GM18511 (cell line): ENCODE measurements at regions not wholly inside any gene's neighbourhood (a gene's known extent, or its start where the extent isn't known, plus 50 kb on each side); places are given as distances from the start of the nearest gene placed in this dataset.
"Not testable (repeated sequence)": the region's sequence is repeated elsewhere in the genome, so short reads cannot be mapped to it uniquely, and the experiment has no call there.

ENCODE experiments used
- ATAC-seq: cut with Tn5 transposase; IDR thresholded peaks from one replicate; pipeline ENCODE4 v1.9.1; 2021; ENCODE audit warnings: mild to moderate bottlenecking, moderate library complexity; ENCODE audit not compliant: unreplicated experiment

DNA sequence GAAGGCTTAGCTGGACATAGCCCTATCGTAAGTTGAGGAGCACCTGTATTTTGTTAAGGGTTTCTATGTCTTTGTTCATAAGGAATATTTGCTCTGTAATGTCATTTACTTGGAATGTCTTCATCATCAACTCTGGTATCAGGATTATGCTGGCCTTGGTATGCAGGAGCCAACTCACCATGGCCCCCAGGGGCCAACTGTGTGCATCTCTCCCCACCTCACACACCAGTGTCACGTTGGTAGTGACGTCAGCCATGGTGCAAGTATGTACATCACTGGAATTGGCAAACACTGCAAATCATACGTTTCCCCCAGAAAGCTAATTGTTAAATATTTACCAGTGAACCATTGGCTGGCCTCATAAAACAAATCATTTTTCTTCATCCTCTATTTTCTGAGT, 70.8 kb downstream of the YTHDF1 start:
- ATAC-seq = no peak

DNA sequence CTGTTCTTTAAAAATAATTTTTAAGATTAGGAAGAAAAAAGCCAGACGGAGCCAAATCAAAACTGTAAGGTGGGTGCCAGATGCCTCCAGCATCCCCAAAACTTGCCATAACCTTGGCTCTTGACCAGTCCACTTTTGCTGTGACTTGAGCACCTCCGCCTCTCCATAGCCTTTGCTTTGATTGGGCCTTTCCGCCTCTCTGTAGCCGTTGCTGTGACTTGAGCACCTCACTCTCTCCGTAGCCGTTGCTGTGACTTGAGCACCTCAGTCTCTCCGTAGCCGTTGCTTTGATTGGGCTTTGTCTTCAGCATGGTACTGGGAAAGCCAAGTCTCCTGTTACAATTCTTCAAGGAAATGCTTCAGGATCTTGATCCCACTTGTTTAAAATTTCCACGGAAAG, 73.0 kb downstream of the YTHDF1 start:
- no peak for ATAC-seq

DNA sequence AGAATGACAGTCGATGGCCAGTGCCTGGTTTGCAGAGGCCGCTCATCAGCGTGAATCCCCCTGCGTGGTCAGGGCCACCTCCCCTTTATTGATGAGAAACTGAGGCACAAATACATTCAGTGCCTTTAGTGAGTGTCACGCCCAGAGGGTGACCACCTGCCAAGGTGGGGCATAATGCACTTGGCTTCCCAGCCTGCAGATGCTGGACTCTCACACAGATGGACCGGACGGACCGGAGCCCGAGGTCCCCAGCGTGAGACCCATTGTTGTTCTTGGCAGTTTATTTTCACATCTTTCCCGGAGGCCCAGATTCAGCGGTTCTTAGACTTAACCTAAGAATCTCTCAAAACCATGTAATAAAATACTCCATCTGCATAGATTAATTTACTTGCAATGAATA, 74.4 kb downstream of the YTHDF1 start:
- ATAC-seq = no peak

DNA sequence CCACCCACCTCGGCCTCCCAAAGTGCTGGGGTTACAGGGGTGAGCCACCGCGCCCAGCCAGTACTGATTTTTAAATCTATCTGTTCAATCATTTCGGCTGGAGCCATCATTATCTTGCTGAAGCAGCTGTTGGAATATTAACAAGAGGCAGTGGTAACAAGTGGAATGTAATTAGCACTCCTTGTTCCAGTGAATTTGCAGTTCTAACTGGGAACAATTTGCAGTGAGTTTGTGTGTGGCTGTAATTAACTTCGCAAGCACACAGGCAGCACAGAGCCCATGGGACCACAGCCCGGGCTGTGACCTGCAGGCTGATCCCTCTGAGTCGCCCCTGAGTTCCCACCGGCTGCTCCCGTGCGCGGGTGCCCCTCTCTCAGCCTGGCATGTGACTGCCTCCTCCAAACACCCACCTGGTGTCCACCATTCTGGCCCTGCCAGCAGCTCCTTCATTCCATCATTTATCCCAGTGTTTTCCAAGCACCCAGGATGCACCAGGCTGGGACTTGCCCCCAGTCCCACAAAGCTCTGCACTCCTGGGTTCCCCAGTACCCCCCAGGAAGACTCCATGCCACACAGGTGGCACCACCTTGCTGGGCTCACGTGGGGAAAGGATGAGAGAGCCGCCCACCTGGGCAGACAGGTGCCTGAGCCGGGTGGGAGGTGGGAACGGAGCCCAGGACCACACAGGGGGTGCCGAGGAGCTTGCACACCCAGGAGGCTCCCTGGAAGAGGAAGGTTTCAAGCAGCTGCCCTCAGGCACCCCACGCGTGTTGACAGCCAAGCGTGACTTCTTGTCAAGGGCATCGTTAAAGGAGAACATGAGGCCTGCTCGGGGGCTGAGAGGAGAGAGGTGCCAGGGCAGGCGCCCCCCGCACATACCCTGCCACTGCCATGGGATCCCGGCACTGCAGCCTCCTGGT, 75.2 kb downstream of the YTHDF1 start:
- no peak for ATAC-seq

DNA sequence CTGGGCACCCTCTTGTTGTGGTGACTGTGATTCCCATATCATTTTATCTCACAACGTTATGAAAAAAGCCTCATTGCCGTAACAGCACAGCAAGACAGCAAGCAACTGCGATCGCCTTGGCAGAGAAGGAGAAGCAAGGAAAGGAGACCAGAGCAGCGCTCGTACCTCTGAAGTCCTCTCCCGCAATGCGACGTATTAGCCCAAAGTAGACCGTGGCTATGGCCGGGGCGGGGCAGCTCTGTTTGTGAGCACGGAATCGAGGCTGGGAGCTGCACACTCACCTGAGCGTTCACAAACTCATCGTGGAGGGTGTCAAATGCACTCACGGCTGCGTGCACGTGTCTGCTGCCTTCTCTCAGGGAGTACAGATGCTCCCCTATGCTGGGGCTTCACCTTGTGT, 76.1 kb downstream of the YTHDF1 start:
- ATAC-seq = no peak

DNA sequence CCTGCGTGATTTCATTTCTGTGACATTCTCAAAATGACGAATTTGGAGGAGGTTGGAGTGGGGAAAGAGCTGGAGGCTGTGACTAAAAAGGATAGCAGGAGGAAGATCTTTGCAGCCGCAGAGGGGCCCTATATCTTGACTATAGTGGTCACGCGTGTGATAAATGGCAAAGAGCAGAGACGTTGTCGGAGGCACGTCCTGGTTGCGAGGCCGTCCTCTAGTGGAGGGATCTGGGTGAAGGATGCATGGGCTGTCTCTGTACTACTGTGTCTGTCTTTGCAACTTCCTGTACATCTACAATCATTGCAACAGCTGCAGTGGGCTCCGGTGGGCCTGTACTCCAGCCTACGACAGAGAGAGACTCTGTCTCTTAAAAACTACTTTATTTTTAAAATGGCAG, 76.6 kb downstream of the YTHDF1 start:
- ATAC-seq = no peak

DNA sequence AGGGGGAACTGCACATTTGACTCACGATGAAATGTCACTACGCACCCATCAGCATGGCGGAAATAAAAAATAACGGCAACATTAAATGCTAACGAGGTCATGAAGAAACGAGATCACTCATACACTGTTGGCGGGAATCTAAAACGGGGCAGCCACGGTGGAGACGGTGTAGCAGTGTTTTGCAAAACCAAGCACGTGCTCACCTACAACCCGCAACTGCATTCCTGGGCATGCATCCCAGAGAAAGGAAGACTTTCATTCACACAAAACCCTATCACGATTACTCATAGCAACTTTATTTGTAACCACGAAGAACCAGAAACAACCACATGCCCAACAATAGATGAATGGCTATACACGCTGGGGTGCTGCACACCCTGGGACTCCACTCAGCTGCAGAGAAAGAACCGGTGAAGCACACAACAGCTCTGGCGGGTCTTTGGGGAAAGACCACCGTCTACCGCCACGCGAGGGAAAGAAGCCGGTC, 77.0 kb downstream of the YTHDF1 start:
- ATAC-seq = no peak

DNA sequence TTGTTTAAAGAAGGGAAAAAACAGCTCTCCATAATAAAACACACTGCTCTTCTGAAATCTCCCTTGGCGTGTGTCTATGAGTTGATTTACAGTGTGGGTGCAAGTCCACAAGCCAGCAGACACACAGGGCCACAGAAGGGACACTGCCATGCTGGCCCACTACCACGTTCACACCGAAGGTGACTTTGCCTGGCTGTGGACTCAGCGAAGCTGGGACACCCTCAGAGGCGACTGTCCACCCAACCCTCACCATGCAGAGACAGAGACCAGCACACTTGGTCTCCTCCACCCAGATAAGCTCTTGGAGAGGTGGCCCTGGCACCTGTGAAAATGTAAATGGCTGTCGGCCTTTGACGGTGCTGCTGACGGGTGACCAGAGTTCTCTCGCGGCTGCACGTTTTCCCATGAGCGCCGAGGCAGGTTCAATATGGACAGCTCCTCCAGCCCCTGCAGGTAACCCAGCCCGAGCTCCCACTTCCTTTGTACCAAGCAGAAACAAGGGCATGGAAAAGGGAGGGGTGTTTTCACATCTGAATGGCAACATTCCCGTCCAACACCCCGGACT, 78.0 kb downstream of the YTHDF1 start:
- ATAC-seq = no peak

DNA sequence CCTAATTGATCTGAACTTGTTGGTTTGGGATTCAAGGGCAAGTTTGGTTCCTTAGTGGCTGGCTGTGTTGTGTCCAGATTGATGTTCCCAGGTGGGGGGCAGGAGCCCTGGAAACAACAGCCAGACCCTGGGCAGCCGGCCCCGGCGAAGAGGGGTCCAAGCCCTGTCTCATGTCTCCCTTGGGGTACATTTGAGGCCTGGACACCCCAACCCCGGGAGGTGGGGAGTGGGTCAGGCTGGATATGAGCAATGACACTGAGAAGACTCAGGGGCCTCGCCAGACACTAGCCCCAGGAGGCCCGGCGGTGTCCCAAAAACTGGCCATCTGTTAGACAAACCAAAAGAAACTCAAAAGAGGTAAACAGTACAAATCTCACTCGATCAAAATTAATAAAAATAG, 79.6 kb downstream of the YTHDF1 start:
- ATAC-seq = no peak

DNA sequence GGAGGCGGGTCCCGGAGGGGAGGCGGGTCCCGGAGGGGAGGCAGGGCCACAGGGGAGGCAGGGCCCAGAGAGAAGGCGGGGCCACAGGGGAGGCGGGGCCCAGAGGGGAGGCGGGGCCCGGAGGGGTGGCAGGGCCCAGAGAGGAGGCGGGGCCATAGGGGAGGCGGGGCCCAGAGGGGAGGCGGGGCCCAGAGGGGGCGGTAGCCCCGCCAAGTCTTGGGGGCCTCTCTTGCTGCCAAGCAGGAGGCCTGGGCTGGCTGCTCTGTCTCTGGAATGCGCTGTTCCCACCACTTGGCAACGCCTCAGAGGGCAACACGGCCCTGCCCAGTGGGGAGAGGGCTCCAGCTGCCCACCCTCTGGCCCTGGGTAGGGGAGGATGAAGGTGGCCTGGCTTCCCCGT, 80.5 kb downstream of the YTHDF1 start:
- ATAC-seq = no peak

DNA sequence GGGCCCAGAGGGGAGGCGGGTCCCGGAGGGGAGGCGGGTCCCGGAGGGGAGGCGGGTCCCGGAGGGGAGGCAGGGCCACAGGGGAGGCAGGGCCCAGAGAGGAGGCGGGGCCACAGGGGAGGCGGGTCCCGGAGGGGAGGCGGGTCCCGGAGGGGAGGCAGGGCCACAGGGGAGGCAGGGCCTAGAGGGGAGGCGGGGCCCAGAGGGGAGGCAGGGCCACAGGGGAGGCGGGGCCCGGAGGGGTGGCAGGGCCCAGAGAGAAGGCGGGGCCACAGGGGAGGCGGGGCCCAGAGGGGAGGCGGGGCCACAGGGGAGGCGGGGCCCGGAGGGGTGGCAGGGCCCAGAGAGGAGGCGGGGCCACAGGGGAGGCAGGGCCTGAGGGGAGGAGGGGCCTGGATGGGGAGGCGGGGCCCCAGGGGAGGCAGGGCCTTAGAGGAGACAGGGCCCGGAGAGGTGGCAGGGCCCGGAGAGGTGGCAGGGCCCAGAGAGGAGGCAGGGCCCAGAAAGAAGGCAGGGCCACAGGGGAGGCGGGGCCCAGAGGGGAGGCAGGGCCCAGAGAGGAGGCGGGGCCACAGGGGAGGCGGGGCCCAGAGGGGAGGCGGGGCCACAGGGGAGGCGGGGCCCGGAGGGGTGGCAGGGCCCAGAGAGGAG, 81.1 kb downstream of the YTHDF1 start:
- ATAC-seq = not testable (repeated sequence)

DNA sequence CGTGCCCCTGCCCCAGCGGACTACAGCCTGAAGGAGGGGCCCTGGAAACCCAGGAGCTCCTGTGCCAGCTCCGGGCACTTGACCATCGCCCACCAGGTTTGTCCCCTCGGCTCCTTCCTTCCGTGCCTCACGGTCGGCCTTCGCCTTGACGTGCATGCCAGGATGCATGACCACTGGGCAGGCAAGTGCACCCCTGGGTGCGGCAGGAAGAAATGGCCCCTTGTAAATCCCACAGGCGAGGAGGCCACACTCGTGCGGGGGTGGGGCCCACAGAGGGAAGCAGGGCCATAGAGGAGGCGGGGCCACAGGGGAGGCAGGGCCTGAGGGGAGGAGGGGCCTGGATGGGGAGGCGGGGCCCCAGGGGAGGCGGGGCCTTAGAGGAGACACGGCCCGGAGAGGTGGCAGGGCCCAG, 81.7 kb downstream of the YTHDF1 start:
- no peak for ATAC-seq

DNA sequence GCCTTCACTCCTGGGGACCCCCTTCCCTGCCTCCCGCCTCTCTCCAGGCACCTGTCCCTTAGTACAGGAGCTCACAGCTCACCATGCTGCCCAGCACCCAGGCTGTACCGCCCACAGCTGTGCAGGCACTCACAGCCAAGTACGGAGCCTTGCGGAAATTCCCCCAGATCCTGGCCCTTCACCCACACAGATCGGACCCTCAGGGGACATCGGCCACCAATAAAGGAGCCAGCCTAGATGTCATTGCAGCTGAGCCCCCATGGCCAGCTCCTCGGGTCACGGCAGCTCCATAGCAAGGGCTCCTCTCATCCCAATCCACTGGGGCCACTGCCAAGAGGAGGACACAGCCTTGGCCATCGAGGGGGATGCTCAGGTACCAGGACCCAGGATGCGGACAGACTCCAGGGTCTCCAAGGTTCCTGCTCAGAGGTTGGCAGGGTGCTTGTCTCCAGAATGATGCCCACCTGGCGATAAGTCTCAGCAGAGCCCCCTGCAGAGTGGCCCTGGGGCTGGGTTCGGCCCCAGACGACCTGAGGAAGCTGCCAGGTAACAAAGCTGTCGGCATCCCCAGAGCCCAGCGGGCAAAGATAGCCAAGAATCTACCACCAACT, 82.3 kb downstream of the YTHDF1 start:
- ATAC-seq = no peak

DNA sequence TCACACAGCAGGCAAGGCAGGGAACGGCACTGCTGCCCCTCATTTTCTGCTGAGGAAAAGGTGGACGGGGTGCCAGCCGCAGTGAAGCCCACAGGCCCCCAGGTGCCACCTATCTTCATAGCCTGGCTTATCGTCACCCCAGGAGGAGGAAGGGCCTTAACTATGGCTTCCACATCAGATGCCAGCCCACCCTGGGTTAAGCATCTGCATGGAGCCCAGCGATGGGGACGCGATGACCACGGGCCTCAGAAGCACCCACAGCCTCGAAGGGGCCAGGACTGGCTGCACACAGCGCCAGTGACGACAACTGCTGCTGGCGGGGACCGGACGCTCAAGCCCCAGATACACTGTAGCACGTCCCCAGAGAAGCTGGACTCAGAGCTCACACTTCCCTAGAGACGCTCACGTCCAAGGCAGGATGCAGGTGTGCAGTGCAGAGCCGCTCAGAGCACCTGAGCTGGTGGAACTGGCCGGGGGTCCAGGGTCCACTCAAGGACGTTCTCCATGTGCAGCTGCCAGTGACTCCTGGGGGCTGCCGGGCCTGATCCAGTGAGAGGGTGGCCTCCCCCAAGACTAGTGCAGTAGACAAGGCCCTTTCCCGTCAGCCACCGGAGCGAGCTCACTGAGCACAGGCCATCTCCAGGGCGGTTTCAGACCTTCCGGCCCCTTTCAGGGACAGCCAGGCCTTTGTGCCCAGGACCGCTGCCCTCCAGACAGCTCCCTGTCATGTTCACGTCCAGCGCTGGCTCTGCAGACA, 83.0 kb downstream of the YTHDF1 start:
- no peak for ATAC-seq

DNA sequence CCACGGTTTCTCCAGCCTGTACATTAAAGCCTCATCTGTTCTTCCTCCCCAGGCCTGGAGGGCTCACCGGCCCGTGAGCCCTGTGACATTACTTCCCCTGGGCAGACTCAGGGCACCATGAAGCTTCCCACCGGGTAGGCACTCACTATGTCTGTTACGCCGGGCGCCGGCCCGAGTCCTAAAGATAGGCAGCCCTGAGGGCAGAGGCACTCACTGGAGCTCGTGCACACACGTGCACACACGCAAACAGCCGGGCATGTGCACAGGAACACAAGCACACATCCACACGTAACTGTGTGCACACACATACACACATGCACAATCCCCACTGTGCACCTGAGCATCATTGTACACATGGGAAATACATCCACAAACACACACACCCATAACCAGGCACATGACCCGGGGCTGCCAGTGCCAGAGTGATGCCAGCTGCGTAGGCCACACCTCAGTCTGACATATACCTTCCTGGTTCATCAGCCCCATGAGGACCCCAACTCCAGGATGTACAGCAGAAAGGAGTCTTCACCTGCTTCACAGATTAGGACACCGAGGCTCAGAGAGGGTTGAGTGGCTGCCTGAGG, 83.7 kb downstream of the YTHDF1 start:
- no peak for ATAC-seq

DNA sequence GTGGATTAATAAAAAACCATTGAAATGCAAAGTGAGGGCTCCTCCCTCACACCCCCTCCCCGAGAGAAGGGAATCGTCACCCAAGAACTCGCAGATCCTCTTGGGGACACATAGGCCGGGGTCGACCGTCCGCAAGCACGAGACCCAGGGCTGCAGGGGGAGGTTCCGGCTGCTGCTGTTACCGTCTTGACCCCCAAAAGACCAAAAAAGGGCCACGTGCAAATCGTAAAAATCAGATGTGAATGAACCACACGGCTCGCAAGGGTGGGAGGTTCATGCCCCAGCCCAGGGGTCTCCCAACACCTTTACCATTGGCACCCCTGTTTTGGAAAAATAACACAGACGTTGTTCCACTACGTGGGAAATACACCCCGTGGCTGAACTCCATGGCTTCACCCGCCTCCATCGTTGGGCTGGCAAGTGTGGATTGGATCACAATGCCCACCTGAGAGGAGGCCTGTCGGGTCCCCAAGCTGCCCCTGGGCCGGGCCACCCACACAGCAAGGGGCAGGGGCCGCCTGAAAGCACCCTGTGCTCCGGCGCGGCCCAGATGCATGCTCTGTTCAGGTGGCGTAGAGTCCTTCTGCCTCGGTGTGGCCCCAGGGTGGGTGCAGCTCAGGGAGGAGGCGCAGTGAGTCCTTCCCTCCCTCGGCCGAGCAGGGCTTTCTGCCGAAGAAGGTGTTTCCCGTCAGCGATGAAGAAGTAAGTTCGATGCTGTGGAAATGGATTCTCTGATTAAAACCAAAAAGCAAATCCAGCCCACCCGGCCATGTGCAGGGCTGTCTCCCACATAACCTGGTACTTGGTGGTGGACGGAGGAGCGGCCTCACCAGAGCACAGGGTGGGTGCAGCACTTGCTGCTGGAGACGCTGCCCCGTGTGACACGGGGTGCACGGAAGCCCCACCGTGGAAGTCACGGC, 85.0 kb downstream of the YTHDF1 start:
- no peak for ATAC-seq

DNA sequence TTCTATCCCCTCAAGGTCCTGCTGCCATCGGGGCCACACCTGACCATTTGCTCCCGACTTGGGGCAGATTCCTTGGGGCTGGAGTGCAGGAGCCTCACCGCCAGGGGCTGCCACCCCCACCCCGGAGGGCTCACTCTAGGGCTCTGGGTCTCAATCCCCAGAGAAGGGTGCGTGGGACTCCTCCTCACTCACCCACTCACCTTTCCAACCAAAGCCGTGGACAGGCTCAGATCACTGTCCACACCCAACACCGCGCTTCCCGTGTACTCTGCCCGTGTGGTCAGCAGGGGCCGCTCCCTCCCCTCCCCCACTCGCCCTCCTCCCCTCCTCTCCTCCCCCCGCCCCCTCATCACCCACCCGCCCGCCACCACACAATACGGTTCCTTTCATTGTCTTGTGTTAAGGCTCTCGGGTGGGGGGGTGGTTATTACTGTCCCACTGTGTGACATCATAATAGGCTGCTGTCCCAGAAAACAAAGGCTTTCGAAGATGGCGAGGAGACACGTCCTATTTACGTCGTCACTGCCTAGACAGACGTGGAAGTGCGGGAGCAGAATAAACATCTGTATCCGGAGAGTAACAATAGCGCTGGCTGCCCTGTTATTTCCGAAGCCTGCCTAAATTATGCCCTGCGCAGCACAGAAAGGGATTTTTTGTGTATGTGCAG, 85.8 kb downstream of the YTHDF1 start:
- ATAC-seq = no peak

DNA sequence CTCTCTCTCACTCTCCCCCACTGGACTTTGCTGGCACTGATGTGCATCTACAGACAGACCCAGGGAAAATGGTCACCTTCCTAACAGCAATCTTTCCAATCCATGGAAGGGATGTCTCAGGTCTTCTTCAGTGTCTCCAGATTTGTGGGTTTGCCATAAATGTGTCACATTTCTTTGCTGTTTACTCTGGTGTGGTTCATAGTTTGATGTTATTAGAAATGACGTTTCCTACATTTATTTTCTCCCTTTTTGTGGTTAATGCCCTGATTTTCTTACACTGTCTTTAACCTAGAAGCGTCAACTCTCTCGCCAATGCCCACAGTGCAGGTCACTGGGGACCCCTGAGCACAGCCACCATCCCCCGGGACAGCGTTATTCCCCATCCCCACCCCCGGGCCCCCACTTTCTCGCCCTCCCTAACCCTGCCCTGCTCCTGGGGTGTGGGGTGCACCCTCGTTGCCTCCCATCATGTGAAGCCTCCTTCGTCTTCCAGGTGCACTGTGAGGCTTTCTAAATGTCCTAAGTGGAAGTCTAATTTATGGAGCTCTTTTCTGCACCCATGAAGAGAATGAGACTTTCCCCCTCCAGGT, 86.5 kb downstream of the YTHDF1 start:
- no peak for ATAC-seq
